ENCODE measurements at regions not wholly inside any gene's neighbourhood (a gene's known extent, or its start where the extent isn't known, plus 50 kb on each side); places are given as distances from the start of the nearest gene placed in this dataset.

DNA sequence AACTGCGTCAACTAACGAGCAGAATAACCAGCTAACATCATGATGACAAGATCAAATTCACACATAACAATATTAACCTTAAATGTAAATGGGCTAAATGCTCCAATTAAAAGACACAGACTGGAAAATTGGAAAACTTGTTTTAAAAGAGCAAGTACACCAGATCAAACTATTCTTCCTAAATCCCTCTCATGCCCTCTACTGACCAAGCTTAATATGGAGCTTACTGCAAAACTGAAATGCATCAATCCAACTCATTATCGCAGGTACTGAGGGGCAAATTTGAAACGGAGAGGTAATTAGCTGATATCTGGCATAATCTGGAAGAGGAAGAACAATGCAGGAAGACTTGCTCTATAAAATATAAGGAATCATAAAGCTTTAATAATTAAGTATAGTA, 1223.8 kb downstream of the NXPH1 start:
- no peak for TF ChIP-seq CTCF (IDR thresholded peaks at IDR 0.05)
- TF ChIP-seq RELA (CRISPR knock-in tag; IDR thresholded peaks at IDR 0.05; ENCODE audit: borderline replicate concordance): no peak
- no peak for TF ChIP-seq SP1 (CRISPR knock-in tag; conservative IDR thresholded peaks at IDR 0.05)
- TF ChIP-seq E2F4 (CRISPR knock-in tag; IDR thresholded peaks at IDR 0.05; ENCODE audit: borderline replicate concordance, low read depth): no peak
- TF ChIP-seq ATF1 (CRISPR knock-in tag; IDR thresholded peaks at IDR 0.05): no peak
- no peak for TF ChIP-seq MXD4 (CRISPR knock-in tag; IDR thresholded peaks at IDR 0.05; ENCODE audit: borderline replicate concordance)
- no peak for TF ChIP-seq TCF7 (CRISPR knock-in tag; IDR thresholded peaks at IDR 0.05; ENCODE audit: low read depth)
- no peak for TF ChIP-seq TEAD4 (CRISPR knock-in tag; IDR thresholded peaks at IDR 0.05)
- TF ChIP-seq, protein P1, sequence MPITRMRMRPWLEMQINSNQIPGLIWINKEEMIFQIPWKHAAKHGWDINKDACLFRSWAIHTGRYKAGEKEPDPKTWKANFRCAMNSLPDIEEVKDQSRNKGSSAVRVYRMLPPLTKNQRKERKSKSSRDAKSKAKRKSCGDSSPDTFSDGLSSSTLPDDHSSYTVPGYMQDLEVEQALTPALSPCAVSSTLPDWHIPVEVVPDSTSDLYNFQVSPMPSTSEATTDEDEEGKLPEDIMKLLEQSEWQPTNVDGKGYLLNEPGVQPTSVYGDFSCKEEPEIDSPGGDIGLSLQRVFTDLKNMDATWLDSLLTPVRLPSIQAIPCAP (CRISPR knock-in tag; IDR thresholded peaks at IDR 0.05): no peak

Data from WTC11 (cell line).